ENCODE measurements at regions not wholly inside any gene's neighbourhood (a gene's known extent, or its start where the extent isn't known, plus 50 kb on each side); places are given as distances from the start of the nearest gene placed in this dataset.
"Not testable (repeated sequence)": the region's sequence is repeated elsewhere in the genome, so short reads cannot be mapped to it uniquely, and the experiment has no call there.

DNA sequence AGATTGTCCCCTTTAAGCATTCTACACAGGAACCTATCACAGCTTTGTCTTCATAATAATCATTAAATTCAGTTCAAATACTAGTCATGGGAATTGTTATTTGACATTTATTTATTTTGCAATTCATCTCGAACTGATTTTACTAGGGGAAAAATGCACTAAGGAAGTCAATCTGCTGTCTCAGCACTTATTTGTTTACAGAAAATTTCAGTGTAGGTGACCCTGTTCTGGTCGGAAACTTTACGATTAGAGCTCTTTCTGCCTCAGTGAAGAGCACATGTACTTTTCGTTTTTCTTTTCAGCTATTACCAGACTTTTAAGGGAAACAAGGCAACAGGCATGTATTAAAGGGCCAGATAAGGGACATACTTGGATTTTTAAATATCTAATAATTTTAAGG is 1405.7 kb upstream of the ZEB2 start:
- no peak for DNase-seq

DNA sequence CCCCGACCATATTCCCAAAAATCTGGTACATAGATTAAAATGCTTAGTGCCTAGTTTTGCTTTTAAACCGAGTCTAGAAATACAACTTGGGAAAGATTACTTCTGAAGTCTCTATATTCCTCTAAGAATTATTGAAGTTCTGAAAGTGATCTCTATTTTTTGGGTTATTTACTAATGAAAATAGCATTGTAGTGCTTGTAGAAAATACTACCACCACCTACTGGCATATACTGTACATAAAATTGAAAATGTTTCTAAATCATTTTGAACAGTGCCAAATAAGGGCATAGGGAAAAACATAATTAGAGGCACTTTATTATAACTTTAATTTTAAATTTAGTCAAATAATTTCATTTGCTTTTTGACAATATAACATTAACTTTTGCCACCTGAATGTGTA is 1399.6 kb upstream of the ZEB2 start:
- DNase-seq: no peak

GRCh38 chr2:145918951-145919350 is 1399.0 kb upstream of the ZEB2 start:
- no peak for DNase-seq

DNA sequence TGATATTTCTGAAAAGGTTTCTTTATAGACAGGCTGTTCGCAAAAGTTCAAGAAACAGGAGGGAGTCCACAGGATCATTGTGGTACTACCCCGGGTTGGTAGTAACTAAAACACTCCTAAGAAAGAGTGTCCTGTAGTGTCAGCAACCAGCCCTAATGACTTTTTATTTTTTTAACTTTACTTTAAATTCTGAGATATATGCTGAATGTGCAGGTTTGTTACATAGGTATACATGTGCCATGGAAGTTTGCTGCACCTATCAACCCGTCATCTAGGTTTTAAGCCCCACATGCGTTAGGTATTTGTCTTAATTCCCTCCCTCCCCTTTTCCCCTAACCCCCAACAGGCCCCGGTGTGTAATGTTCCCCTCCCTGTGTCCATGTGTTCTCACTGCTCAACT is 1396.9 kb upstream of the ZEB2 start:
- no peak for DNase-seq

DNA sequence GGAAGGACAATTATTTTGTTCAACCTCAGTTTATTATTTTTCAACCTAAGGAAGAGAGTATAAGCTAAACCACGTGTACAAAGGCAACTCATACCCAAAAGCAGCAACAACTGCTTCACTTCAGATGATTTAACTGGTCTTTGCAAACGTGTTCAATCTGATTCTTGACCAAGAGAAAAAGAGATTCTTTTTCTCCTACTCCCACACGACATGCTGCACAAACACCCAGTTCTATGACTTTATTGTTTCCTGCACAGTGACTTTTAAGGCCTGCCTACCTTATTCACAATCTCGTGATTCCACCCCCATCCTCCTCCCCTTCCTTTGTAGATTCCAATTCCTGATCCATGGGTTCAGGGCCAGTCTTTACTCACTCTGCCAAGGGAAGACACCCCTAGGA is 1394.8 kb upstream of the ZEB2 start:
- DNase-seq: no peak

DNA sequence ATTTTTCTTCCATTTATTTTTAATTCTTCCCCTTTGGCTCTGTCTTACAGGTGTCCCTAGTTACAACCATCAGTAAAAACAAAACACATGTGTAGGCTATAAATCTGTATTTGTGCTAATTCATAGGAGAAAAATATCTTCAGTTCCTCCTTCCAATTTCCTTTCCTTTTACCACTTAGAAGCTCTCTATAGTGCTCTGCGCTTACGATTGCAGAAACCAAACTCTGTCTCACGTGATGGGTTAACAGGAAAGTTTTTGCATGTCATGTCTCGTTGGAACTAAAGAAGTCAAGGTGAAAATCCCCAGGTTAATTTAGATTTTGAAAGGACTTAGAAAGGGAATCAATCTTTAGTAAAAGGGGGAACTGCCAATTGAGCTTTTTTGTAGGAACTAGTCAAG is 1390.5 kb upstream of the ZEB2 start:
- DNase-seq: no peak

- no peak for DNase-seq
These were observed 1389.8 kb upstream of the ZEB2 start for GRCh38 chr2:145909766-145910165.

DNA sequence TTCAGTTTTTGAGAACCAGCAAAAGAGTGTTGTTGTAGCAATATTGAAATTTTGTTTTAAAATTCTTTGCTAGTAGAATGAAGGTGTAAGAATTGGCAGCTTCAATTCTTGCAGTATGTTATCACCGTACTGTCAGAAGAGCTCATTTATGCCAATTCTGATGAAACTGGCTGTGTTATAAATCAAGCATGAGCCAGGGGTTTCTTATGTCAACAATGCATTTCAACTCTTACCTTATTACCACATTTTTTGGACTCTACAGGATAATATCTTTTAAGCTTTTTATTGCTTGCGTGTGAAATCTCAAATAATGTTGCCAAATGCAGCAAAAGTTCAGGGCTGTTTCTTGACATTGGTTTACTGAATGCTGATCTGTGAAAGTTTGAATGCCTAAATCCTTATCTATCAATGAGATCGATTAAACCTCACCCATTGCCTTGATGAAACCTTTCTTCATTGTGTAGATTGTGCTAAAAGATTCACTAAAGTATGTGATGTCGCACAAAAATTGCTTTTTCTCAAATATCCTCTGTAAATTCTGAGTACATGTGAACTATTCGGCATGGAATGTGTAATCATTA is 1389.3 kb upstream of the ZEB2 start:
- no peak for DNase-seq

GRCh38 chr2:145906354-145906753 is 1386.4 kb upstream of the ZEB2 start:
- no peak for DNase-seq

GRCh38 chr2:145905371-145905770 is 1385.5 kb upstream of the ZEB2 start:
- no peak for DNase-seq

GRCh38 chr2:145897151-145897550 is 1377.2 kb upstream of the ZEB2 start:
- DNase-seq: no peak

GRCh38 chr2:145887915-145888314 is 1368.0 kb upstream of the ZEB2 start:
- DNase-seq: no peak

GRCh38 chr2:145880997-145881396 is 1361.1 kb upstream of the ZEB2 start:
- not testable (repeated sequence) for DNase-seq

- DNase-seq: no peak
These were observed 1355.1 kb upstream of the ZEB2 start for GRCh38 chr2:145875016-145875415.

DNA sequence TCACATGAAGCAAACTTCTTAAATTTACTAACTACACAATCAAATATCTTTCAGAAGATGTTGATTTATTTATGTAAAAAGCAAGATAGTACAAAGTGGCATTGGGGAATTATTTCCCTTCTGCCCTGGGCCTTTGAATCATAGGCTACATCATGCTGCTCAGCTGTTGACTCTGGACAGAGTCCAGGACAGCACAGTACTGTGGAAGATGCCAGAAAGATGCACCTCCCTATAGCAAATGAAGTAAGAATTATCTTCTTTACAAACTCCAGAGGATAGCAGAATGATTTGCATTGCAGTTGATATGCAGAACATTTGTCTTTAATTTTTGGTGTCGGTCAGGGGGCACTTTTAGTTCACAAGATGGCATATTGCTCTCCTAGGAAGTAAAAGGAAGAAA is 1354.5 kb upstream of the ZEB2 start:
- no peak for DNase-seq

DNA sequence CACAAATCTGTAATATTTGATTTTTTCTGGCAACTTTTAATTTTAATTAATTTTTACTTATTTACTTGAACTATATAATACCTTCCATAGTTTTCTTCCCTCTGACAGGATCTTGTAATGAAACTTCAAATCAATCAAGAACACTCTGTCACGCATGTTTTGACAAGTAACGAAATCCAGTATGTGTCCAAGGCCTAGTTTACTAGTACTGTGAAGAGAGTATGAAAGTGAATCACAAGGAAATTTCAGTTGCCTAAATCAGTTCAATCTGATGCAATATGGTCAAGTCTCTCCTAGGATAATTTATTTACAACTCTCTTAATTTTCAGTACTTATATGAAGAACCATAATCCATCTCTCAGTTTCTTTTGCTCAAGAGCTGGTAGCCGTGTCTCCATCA is 1344.6 kb upstream of the ZEB2 start:
- DNase-seq: no peak

DNA sequence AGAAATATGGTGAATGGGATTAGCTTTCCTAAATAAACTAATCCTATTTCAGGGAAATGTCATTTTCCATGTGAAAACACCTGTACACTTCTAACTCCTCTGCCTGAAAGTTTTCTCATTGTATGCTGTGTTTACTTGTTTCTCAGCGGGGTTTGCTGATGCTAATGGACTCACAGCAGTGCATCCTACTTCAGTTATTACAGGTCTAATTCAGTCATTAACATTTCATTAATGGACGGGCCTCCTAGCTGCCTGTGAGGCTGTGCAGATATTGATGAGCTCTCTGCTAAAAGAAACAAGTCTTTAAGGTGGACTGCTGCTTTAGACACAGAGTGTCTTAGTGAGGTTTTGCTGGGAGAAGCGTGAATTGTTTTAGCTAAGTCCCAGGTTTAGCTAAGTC is 1342.0 kb upstream of the ZEB2 start:
- DNase-seq: no peak

GRCh38 chr2:145860083-145860482 is 1340.2 kb upstream of the ZEB2 start:
- DNase-seq: no peak

GRCh38 chr2:145855142-145855541 is 1335.2 kb upstream of the ZEB2 start:
- DNase-seq: no peak

- no peak for DNase-seq
These were observed 1334.3 kb upstream of the ZEB2 start for GRCh38 chr2:145854039-145854755.

GRCh38 chr2:145851730-145852129 is 1331.8 kb upstream of the ZEB2 start:
- no peak for DNase-seq

DNA sequence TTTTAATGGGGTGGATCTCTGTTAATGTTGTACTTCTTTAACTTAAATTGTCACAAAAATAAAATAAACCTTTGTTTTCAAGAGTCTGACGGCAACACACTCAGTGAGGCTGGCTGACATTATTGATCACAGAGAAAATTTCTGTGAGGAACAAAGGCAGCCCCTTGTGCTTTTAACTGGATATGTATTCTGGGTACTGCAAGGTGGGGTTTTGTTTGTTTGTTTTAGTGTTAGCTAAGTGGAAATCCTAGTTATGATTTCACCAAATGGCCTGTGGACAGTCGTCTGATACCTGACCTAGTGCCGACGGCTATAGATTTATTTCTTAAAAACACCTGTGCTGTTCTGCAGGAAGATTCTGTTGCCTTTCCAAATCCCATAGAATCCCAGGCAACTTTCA is 1329.5 kb upstream of the ZEB2 start:
- no peak for DNase-seq

GRCh38 chr2:145846982-145847381 is 1327.1 kb upstream of the ZEB2 start:
- DNase-seq: no peak

DNA sequence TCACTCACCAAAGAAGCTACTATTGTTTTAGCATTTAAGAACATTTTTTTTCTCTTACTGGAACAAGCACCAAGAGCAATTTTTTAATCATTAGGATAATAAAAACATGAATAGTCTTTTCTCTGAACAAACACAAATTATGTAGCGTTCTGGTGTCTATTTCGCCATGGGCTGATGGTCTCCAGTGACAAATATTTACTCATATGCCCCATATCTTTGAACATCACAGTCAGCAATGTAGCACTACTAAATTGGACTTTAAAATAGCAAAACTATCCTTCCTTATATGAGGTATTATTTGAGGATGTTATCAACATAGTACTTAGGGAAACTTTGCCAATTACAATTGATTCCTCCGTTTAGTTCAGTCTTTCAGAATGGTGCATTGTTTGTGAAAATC is 1326.0 kb upstream of the ZEB2 start:
- DNase-seq: no peak

DNA sequence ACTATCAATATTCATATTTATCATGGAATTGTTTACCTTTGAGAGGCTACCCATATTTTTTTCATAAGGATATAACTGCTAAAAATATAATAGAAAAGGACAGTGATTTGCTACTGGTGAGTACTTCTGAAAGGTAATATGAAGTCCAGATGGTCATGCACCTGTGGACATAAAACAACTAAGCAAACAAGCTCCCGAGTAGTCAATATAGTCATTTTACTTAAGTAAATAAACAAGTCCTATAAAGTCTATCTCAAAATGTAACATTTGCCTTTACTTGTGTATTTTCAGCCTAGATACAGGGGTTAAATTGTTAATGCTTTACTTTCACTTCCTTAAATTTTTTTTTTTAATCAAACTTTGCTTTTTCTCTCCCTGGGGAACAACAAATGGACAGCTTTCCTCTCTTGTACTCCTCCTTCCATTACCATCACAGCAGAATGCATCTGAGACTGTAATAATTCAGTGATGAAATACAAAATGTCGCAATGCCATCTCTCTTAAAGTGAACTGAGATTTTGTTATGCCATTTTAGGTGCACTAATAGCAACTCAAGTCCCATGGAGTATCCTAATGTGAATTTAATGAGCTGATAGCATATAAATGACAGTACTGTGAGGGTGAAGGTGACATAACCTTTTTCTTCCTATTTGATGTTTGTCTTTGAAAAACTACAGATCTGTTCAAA is 1325.4 kb upstream of the ZEB2 start:
- no peak for DNase-seq
